ENCODE measurements at regions not wholly inside any gene's neighbourhood (a gene's known extent, or its start where the extent isn't known, plus 50 kb on each side); places are given as distances from the start of the nearest gene placed in this dataset.
"Not testable (repeated sequence)": the region's sequence is repeated elsewhere in the genome, so short reads cannot be mapped to it uniquely, and the experiment has no call there.

GRCh38 chrX:129262912-129263311, 260.4 kb downstream of the SMARCA1 start:
- Histone ChIP-seq H3K9ac (ENCODE audit: low read length) (no peak overlapping the region), H3K4me3 (ENCODE audit: low read depth, low read length) (no peak overlapping the region), H3K27me3 (ENCODE audit: control insufficient read depth, insufficient read depth, low read length) (peaks cover 8% of the 10 kb centered on the region; the same call in 1 of the 2 replicates), H3K9me3 (ENCODE audit: control insufficient read depth, insufficient read depth, low read depth, low read length) (no peaks in the 10 kb centered on the region), H3K4me1 (ENCODE audit: control insufficient read depth, insufficient read depth, low read length) (no peaks in the 10 kb centered on the region), H3K36me3 (ENCODE audit: control insufficient read depth, insufficient read depth, low read length) (no peaks in the 10 kb centered on the region), H3K27ac (ENCODE audit: low read depth, low read length) (no peak overlapping the region)

- not testable (repeated sequence) for H3K27ac ChIP-seq (ENCODE audit: low read depth, low read length); H3K9ac ChIP-seq (ENCODE audit: low read length); H3K4me1 ChIP-seq (ENCODE audit: control insufficient read depth, insufficient read depth, low read length); H3K36me3 ChIP-seq (ENCODE audit: control insufficient read depth, insufficient read depth, low read length); H3K9me3 ChIP-seq (ENCODE audit: control insufficient read depth, insufficient read depth, low read depth, low read length); H3K27me3 ChIP-seq (ENCODE audit: control insufficient read depth, insufficient read depth, low read length); H3K4me3 ChIP-seq (ENCODE audit: low read depth, low read length)
Measured at GRCh38 chrX:129255516-129255915, 267.8 kb downstream of the SMARCA1 start.

- Histone ChIP-seq H3K27me3 (ENCODE audit: control insufficient read depth, insufficient read depth, low read length) (no peaks in the 10 kb centered on the region), H3K36me3 (ENCODE audit: control insufficient read depth, insufficient read depth, low read length) (no peaks in the 10 kb centered on the region), H3K9ac (ENCODE audit: low read length) (no peak overlapping the region), H3K4me1 (ENCODE audit: control insufficient read depth, insufficient read depth, low read length) (no peaks in the 10 kb centered on the region), H3K4me3 (ENCODE audit: low read depth, low read length) (no peak overlapping the region), H3K27ac (ENCODE audit: low read depth, low read length) (no peak overlapping the region), H3K9me3 (ENCODE audit: control insufficient read depth, insufficient read depth, low read depth, low read length) (no peaks in the 10 kb centered on the region)
Measured at GRCh38 chrX:129249563-129249962, 273.7 kb downstream of the SMARCA1 start.

GRCh38 chrX:129247642-129248041, 275.6 kb downstream of the SMARCA1 start:
- Histone ChIP-seq H3K4me1 (ENCODE audit: control insufficient read depth, insufficient read depth, low read length) (no peaks in the 10 kb centered on the region), H3K9ac (ENCODE audit: low read length) (no peak overlapping the region), H3K27ac (ENCODE audit: low read depth, low read length) (no peak overlapping the region), H3K9me3 (ENCODE audit: control insufficient read depth, insufficient read depth, low read depth, low read length) (no peaks in the 10 kb centered on the region), H3K4me3 (ENCODE audit: low read depth, low read length) (no peak overlapping the region), H3K36me3 (ENCODE audit: control insufficient read depth, insufficient read depth, low read length) (no peaks in the 10 kb centered on the region), H3K27me3 (ENCODE audit: control insufficient read depth, insufficient read depth, low read length) (no peaks in the 10 kb centered on the region)

- Histone ChIP-seq H3K9ac (ENCODE audit: low read length) (no peak overlapping the region), H3K27ac (ENCODE audit: low read depth, low read length) (no peak overlapping the region), H3K4me3 (ENCODE audit: low read depth, low read length) (no peak overlapping the region), H3K9me3 (ENCODE audit: control insufficient read depth, insufficient read depth, low read depth, low read length) (peaks cover 7% of the 10 kb centered on the region; the same call in 1 of the 2 replicates), H3K36me3 (ENCODE audit: control insufficient read depth, insufficient read depth, low read length) (no peaks in the 10 kb centered on the region), H3K4me1 (ENCODE audit: control insufficient read depth, insufficient read depth, low read length) (peaks cover 3% of the 10 kb centered on the region; the same call in 1 of the 2 replicates), H3K27me3 (ENCODE audit: control insufficient read depth, insufficient read depth, low read length) (no peaks in the 10 kb centered on the region; the same call in 1 of the 2 replicates)
Measured at GRCh38 chrX:129239371-129239770, 283.9 kb downstream of the SMARCA1 start.

GRCh38 chrX:129238011-129238410, 285.3 kb downstream of the SMARCA1 start:
- Histone ChIP-seq H3K4me1 (ENCODE audit: control insufficient read depth, insufficient read depth, low read length) (peaks cover 3% of the 10 kb centered on the region; the same call in 1 of the 2 replicates), H3K9ac (ENCODE audit: low read length) (no peak overlapping the region), H3K27ac (ENCODE audit: low read depth, low read length) (no peak overlapping the region), H3K9me3 (ENCODE audit: control insufficient read depth, insufficient read depth, low read depth, low read length) (peaks cover 7% of the 10 kb centered on the region; the same call in 1 of the 2 replicates), H3K4me3 (ENCODE audit: low read depth, low read length) (no peak overlapping the region), H3K27me3 (ENCODE audit: control insufficient read depth, insufficient read depth, low read length) (no peaks in the 10 kb centered on the region; the same call in 1 of the 2 replicates), H3K36me3 (ENCODE audit: control insufficient read depth, insufficient read depth, low read length) (no peaks in the 10 kb centered on the region)

- Histone ChIP-seq H3K4me3 (ENCODE audit: low read depth, low read length) (no peak overlapping the region), H3K4me1 (ENCODE audit: control insufficient read depth, insufficient read depth, low read length) (peaks cover 3% of the 10 kb centered on the region; the same call in 1 of the 2 replicates), H3K9ac (ENCODE audit: low read length) (no peak overlapping the region), H3K27ac (ENCODE audit: low read depth, low read length) (no peak overlapping the region), H3K36me3 (ENCODE audit: control insufficient read depth, insufficient read depth, low read length) (no peaks in the 10 kb centered on the region), H3K9me3 (ENCODE audit: control insufficient read depth, insufficient read depth, low read depth, low read length) (peaks cover 7% of the 10 kb centered on the region; the same call in 1 of the 2 replicates), H3K27me3 (ENCODE audit: control insufficient read depth, insufficient read depth, low read length) (no peaks in the 10 kb centered on the region; the same call in 1 of the 2 replicates)
Measured at GRCh38 chrX:129235903-129236302, 287.4 kb downstream of the SMARCA1 start.

GRCh38 chrX:129233786-129234185, 289.5 kb downstream of the SMARCA1 start:
- Histone ChIP-seq H3K4me1 (ENCODE audit: control insufficient read depth, insufficient read depth, low read length) (peaks cover 3% of the 10 kb centered on the region; the same call in 1 of the 2 replicates), H3K36me3 (ENCODE audit: control insufficient read depth, insufficient read depth, low read length) (no peaks in the 10 kb centered on the region), H3K9me3 (ENCODE audit: control insufficient read depth, insufficient read depth, low read depth, low read length) (no peaks in the 10 kb centered on the region), H3K27me3 (ENCODE audit: control insufficient read depth, insufficient read depth, low read length) (no peaks in the 10 kb centered on the region; the same call in 1 of the 2 replicates), H3K4me3 (ENCODE audit: low read depth, low read length) (no peak overlapping the region), H3K27ac (ENCODE audit: low read depth, low read length) (no peak overlapping the region), H3K9ac (ENCODE audit: low read length) (no peak overlapping the region)

GRCh38 chrX:129230850-129231512, 292.3 kb downstream of the SMARCA1 start:
- H3K27me3 ChIP-seq (ENCODE audit: control insufficient read depth, insufficient read depth, low read length) = no peaks in the 10 kb centered on the region; the same call in 1 of the 2 replicates
- no peaks in the 10 kb centered on the region for H3K9me3 ChIP-seq (ENCODE audit: control insufficient read depth, insufficient read depth, low read depth, low read length)
- no peak overlapping the region for H3K9ac ChIP-seq (ENCODE audit: low read length)
- H3K4me1 ChIP-seq (ENCODE audit: control insufficient read depth, insufficient read depth, low read length) = peaks cover under 1% of the 10 kb centered on the region; the same call in 1 of the 2 replicates
- no peak overlapping the region for H3K27ac ChIP-seq (ENCODE audit: low read depth, low read length)
- H3K36me3 ChIP-seq (ENCODE audit: control insufficient read depth, insufficient read depth, low read length) = no peaks in the 10 kb centered on the region
- H3K4me3 ChIP-seq (ENCODE audit: low read depth, low read length) = no peak overlapping the region

GRCh38 chrX:129230168-129230567, 293.1 kb downstream of the SMARCA1 start:
- Histone ChIP-seq H3K9me3 (ENCODE audit: control insufficient read depth, insufficient read depth, low read depth, low read length) (no peaks in the 10 kb centered on the region), H3K4me3 (ENCODE audit: low read depth, low read length) (no peak overlapping the region), H3K36me3 (ENCODE audit: control insufficient read depth, insufficient read depth, low read length) (no peaks in the 10 kb centered on the region), H3K27ac (ENCODE audit: low read depth, low read length) (no peak overlapping the region), H3K27me3 (ENCODE audit: control insufficient read depth, insufficient read depth, low read length) (no peaks in the 10 kb centered on the region; the same call in 1 of the 2 replicates), H3K9ac (ENCODE audit: low read length) (no peak overlapping the region), H3K4me1 (ENCODE audit: control insufficient read depth, insufficient read depth, low read length) (no peaks in the 10 kb centered on the region)

GRCh38 chrX:129227366-129227765, 295.9 kb downstream of the SMARCA1 start:
- no peaks in the 10 kb centered on the region for H3K36me3 ChIP-seq (ENCODE audit: control insufficient read depth, insufficient read depth, low read length)

More at GRCh38 chrX:129227366-129227765, 295.9 kb downstream of the SMARCA1 start:
- Histone ChIP-seq H3K27ac (ENCODE audit: low read depth, low read length) (no peak overlapping the region), H3K4me1 (ENCODE audit: control insufficient read depth, insufficient read depth, low read length) (no peaks in the 10 kb centered on the region), H3K9ac (ENCODE audit: low read length) (no peak overlapping the region), H3K9me3 (ENCODE audit: control insufficient read depth, insufficient read depth, low read depth, low read length) (no peaks in the 10 kb centered on the region), H3K27me3 (ENCODE audit: control insufficient read depth, insufficient read depth, low read length) (no peaks in the 10 kb centered on the region; the same call in 1 of the 2 replicates), H3K4me3 (ENCODE audit: low read depth, low read length) (no peak overlapping the region)
